G401.6 (cell line): ENCODE measurements at regions not wholly inside any gene's neighbourhood (a gene's known extent, or its start where the extent isn't known, plus 50 kb on each side); places are given as distances from the start of the nearest gene placed in this dataset.
"Not testable (repeated sequence)": the region's sequence is repeated elsewhere in the genome, so short reads cannot be mapped to it uniquely, and the experiment has no call there.

Experiments used
- FAIRE-seq: peaks from 2 replicates; lab custom pipeline; 2012; peaks lifted over from hg19 to GRCh38; lab: Jason Lieb, UNC

GRCh38 chr2:17252258-17252657 is 266.0 kb downstream of the RAD51AP2 start:
- FAIRE-seq: no peak

DNA sequence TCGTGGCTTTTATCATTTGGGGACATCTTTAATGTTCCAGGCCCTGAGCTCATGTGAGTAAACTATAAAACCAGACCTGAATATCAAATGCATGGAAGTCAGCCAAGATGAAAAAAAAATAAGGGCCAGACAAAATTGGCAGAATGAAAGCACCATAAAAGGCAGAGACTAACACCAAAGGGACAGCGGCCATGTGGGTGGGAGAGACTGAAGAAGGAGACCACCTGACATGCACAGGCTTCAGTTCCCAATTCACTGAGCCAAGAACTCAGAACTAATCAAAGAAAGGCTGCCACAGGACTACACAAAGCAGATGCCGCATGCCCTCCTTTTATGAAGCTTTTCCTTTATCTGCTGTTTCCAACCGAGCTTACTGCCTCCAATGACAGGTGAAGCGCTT is 267.1 kb downstream of the RAD51AP2 start:
- FAIRE-seq: no peak

DNA sequence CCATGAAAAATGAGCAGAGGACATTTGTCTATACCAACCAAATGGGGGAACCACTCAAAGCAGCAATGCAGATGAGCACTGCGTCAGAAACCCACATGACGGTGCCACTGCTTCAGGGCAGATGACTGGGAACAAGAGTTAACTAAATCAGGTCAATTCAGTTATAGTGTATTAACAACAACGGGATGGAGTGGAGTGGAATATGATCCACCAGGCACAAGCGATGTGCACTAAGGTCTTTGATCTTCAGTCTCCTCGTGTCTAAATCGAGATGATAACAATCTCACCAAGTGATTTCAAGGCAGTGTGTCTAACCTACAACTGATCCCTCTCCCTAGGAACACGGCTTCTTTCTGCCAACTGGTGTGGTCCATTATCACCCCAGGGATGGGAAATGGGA is 269.0 kb downstream of the RAD51AP2 start:
- FAIRE-seq: no peak

DNA sequence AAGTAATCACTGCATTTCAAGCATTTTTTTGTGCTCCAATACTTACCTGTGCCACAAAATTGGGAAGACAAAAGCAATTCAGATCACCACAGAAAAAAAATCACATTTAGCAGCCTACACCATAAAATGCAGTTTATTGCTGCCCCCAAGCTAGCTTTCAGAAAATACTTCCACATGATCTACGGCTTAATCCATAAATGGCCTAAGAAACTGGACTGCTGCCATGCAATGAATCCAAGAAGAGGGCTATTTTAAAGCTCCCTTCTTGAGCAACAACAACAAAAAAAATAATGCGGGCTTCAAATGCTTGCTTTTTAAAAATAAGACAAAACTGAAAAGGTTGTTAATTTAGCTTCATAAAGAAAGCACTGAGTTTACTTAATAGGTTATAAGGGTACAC is 272.3 kb downstream of the RAD51AP2 start:
- FAIRE-seq: no peak

- FAIRE-seq: no peak
These were observed 275.3 kb downstream of the RAD51AP2 start for GRCh38 chr2:17242813-17243485.

GRCh38 chr2:17239550-17239949 is 278.7 kb downstream of the RAD51AP2 start:
- peak; percentile 53 for FAIRE-seq

DNA sequence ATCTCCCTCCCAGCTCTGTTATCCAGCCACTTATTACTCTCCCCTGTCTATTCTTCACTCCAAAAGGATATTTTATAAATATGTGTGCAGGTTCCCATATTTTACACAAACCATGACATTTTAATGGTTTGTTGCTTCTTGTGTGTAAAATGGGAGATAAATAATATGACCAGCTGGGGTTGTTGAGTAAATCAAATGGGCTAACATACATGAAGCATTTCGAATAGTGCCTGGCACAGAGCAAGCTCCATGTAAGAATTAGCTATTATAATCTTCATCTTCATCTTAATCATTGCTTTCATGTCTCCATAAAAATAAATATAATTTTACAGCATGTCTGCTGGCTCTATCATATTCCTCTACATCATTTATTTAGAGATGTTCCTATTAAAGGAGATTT is 283.1 kb downstream of the RAD51AP2 start:
- FAIRE-seq: no peak

- no peak for FAIRE-seq
These were observed 285.3 kb downstream of the RAD51AP2 start for GRCh38 chr2:17232776-17233556.

DNA sequence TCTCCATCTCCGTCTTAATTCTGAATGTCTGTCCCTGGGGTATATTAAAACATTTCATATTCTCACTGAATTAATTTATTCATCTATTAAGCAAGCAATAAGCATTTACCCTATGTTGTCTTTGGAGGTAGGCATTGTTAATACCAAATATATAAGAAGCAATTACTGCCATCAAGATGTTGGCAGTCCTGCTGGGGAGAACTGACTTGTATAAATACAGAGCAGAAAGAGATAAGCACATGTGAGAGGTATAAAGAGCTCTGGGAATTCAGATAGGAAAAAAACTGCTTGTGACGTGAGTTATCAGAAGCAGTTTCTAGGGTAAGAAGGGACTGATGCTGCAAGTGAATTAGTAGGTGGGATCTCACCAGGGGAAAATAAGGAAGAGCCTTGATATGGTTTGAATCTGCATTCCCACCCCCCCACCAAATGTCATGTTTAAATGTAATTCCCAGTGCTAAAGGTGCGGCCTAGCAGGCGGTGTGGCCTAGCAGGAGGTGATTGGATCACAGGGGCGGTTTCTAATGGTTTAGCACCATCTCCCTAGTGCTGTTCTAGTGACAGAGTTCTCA is 286.8 kb downstream of the RAD51AP2 start:
- FAIRE-seq: no peak

DNA sequence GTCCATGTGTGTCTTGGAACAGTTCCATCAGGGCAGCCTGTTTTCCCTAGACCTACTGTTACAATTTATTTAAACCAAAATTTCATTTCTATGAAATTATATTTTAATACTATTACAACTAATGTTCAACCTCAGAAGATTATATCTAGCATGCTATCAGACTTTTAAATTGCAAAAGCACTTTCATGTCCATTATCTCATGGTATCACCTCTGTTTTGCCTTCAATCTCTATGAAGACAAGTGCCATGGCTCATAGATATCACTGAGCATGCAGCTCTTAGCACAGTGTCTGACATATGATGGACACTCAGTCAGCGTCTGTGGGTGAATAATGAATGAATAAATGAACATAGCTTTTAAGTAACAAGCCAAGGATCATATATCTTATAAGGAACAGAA is 288.8 kb downstream of the RAD51AP2 start:
- no peak for FAIRE-seq

- no peak for FAIRE-seq
These were observed 289.8 kb downstream of the RAD51AP2 start for GRCh38 chr2:17228461-17228860.

DNA sequence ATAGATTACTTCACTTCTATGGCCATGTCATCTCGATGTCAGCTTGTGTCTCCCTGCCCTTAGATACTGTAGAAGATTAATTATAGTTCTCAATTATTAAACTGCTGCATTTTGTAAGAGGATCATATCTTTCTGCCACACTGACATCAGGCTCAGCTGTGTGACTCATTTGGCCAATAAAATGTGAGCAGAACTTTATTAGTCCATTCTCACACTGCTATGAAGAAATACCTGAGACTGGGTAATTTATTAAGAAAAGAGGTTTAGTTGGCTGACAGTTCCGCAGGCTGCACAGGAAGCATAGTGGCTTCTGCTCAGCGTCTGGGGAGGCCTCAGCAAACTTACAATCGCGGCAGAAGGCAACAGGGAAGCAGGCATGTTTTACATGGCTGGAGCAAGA is 290.4 kb downstream of the RAD51AP2 start:
- FAIRE-seq: no peak

DNA sequence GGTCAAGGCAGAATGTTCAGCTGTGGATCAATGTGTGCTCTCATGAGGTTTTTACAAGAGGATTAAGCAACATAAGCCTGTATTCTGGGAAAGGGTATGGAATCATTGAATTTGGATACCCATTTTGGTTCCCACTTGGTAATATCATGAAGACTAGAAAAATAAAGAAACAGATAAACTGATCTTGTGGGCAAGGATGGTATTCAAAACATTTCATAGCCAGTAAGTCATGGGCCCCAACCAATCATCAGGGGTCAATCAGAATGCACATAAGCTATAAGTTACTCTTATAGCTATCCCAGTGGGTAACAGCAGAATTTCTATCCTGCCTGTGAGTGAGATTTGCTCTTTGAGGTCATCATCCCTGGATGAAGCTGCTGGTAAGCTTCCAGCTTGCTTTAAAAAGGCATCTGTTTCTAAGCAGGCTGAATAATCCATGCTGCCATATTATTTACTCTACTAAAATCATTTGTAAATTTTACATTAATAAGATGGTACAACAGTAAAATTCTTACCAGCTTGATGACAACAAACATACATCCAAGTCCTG is 291.2 kb downstream of the RAD51AP2 start:
- no peak for FAIRE-seq

DNA sequence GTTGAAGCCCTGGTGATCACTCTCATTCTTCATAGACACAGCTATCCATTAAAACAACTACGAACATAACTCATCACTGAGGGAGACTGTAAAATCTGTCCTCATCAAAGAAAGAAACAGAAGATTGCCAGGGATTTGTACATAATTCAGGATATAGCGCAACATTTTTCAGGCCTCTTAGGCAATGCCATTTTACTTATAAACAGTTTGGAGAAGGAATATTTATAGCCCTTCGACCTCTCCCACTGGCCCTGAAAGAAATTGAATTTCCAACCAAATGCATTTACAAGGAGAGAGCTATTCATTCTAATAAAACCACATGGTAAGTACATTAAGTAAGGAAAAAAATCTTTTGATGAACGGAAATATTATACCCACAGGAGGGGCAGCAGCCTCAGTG is 295.0 kb downstream of the RAD51AP2 start:
- FAIRE-seq: no peak

DNA sequence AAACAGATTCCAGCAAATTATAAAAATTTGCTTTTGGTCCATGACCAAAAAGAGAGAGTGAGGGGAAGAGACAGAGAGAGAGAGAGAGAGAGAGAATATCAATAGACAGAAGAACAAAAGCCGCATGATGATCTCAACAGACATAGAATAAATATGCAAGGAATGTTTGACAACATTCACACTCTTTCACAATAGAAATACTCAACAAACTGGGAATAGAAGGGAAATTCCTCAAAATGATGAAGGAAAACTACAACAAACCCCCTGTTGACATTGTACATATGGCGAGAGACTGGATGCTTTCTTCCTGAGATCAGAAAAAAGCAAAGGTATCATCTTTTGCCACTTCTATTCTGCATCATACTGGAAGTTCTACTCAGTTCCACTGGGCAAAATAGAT is 309.7 kb downstream of the RAD51AP2 start:
- no peak for FAIRE-seq

GRCh38 chr2:17206771-17207170 is 311.5 kb downstream of the RAD51AP2 start:
- FAIRE-seq: no peak

DNA sequence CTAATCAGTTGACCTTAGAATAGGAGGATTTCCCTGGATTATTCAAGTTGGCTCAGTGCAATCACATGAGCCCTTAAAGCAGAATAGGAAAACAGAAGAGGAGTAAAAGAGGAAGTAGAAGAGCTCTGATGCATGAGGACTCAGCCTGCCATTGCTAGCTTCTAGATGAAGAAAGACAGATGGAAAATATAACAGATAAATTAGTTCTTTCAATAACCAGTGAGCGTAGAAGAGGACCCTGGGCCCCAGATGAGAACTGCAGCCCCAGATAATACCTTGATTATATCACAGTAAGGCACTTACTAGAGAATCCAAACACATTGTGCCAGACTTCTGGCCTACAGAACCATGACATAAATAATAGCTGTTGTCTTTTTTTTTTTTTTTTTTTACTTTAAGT is 314.0 kb downstream of the RAD51AP2 start:
- not testable (repeated sequence) for FAIRE-seq

DNA sequence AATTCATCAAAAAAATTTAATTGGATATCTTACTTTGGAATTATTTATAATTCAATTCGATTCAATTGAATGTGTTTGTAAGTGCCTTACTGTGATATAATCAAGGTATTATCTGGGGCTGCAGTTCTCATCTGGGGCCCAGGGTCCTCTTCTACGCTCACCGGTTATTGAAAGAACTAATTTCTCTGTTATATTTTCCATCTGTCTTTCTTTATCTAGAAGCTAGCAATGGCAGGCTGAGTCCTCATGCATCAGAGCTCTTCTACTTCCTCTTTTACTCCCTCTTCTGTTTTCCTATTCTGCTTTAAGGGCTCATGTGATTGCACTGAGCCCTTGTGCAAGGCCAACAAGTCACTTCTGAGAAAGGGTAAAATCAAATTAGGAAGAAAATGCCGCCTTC is 315.6 kb downstream of the RAD51AP2 start:
- FAIRE-seq: not testable (repeated sequence)

DNA sequence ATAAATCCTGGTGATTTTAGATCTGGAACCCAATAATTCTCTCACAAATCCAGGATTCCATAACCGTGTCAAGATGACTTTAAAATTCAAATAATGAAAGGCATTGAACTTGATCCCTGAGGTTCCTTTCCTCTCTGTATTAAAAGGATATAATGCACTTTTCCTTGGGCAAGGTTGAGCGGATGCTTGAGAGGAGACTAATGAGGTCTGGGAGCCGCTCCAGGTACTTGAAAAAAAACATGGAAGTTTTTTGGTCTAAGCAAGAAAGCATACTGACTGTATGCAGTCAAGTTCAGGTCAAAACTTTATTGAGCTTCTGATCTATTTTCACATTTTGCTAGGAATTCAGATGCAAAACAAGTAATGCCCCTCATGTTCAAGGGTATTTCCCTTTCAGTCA is 318.5 kb downstream of the RAD51AP2 start:
- no peak for FAIRE-seq

GRCh38 chr2:17196380-17196779 is 321.9 kb downstream of the RAD51AP2 start:
- no peak for FAIRE-seq

GRCh38 chr2:17195016-17195415 is 323.2 kb downstream of the RAD51AP2 start:
- FAIRE-seq: no peak

GRCh38 chr2:17194083-17194482 is 324.2 kb downstream of the RAD51AP2 start:
- no peak for FAIRE-seq

- FAIRE-seq: not testable (repeated sequence)
These were observed 324.8 kb downstream of the RAD51AP2 start for GRCh38 chr2:17193433-17193890.
